CD8-positive, alpha-beta memory T cell (primary cell): ENCODE measurements at regions not wholly inside any gene's neighbourhood (a gene's known extent, or its start where the extent isn't known, plus 50 kb on each side); places are given as distances from the start of the nearest gene placed in this dataset.

Experiments used
- CTCF ChIA-PET: fragments of 350-600 bp; sonication (Branson Sonifier 250); formaldehyde crosslinking; loops from one replicate; lab custom pipeline; 2021; ENCODE audit warnings: antibody characterized with exemption; lab: Charles Lee
- POLR2A ChIA-PET: fragments of 350-600 bp; sonication (Branson Sonifier 250); formaldehyde crosslinking; loops from one replicate; lab custom pipeline; 2021; ENCODE audit warnings: antibody characterized with exemption; lab: Charles Lee
- DNase-seq, 5 donors: peaks; one replicate each; pipeline versions ENCODE4 v3.0.0 to v3.0.0-alpha.2; 2020 to 2022; ENCODE audit warnings: mixed read lengths in 1 of 5
- H3K27ac ChIP-seq: one replicate; pipeline ENCODE4 v1.7.0; 2013; ENCODE audit warnings: low read depth, mild to moderate bottlenecking, low read length, moderate library complexity
- H3K27me3 ChIP-seq: 2 replicates; pipeline ENCODE4 v1.7.0; 2013; ENCODE audit warnings: low read length, mild to moderate bottlenecking; ENCODE audit not compliant: insufficient read depth, poor library complexity, severe bottlenecking
- H3K36me3 ChIP-seq: 2 replicates; pipeline ENCODE4 v1.7.0; 2013; ENCODE audit warnings: mild to moderate bottlenecking, low read length, moderate library complexity; ENCODE audit not compliant: insufficient read depth
- H3K4me1 ChIP-seq: 2 replicates; pipeline ENCODE4 v1.7.0; 2013; ENCODE audit warnings: mild to moderate bottlenecking, low read length, moderate library complexity; ENCODE audit not compliant: insufficient read depth
- H3K4me3 ChIP-seq: 2 replicates; pipeline ENCODE4 v1.7.0; 2013; ENCODE audit warnings: mild to moderate bottlenecking, low read length
- H3K9me3 ChIP-seq: 2 replicates; pipeline ENCODE4 v1.7.0; 2013; ENCODE audit warnings: mild to moderate bottlenecking, low read length
- H3K27ac Mint-ChIP-seq, 8 donors: one replicate each; pipeline ENCODE4 v1.8.0; 2020 to 2021; ENCODE audit warnings: mixed read lengths in 8 of 8, mild to moderate bottlenecking in 6 of 8, inconsistent platforms in 3 of 8, moderate library complexity in 3 of 8
- H3K27me3 Mint-ChIP-seq, 2 donors: one replicate each; pipeline ENCODE4 v1.8.0; 2020 to 2021; ENCODE audit warnings: mixed read lengths in 2 of 2, mild to moderate bottlenecking in 1 of 2, moderate library complexity in 1 of 2
- H3K36me3 Mint-ChIP-seq, 3 donors: one replicate each; pipeline ENCODE4 v1.8.0; 2020 to 2021; ENCODE audit warnings: mixed read lengths in 3 of 3, inconsistent platforms in 1 of 3, mild to moderate bottlenecking in 1 of 3
- H3K4me1 Mint-ChIP-seq, 3 donors: one replicate each; pipeline ENCODE4 v1.8.0; 2020 to 2021; ENCODE audit warnings: mixed read lengths in 3 of 3, inconsistent platforms in 1 of 3, mild to moderate bottlenecking in 1 of 3
- H3K4me3 Mint-ChIP-seq, 7 donors: one replicate each; pipeline ENCODE4 v1.8.0; 2020 to 2021; ENCODE audit warnings: mixed read lengths in 7 of 7, mild to moderate bottlenecking in 6 of 7, moderate library complexity in 4 of 7, inconsistent platforms in 2 of 7
- H3K9me3 Mint-ChIP-seq, 5 donors: one replicate each; pipeline ENCODE4 v1.8.0; 2020 to 2022; ENCODE audit warnings: mixed read lengths in 5 of 5, mild to moderate bottlenecking in 3 of 5, moderate library complexity in 2 of 5, inconsistent platforms in 1 of 5

GRCh38 chr4:117814277-117815246 lies 219.7 kb upstream of the NDST3 start:
- ChIA-PET POLR2A (no interaction called here), CTCF (no interaction called here)
- H3K27me3 Mint-ChIP-seq: no peaks in the 10 kb centered on the region
- Histone ChIP-seq H3K27ac (no peak overlapping the region), H3K4me3 (no peak overlapping the region), H3K9me3 (no peaks in the 10 kb centered on the region), H3K27me3 (no peaks in the 10 kb centered on the region), H3K36me3 (no peaks in the 10 kb centered on the region), H3K4me1 (no peaks in the 10 kb centered on the region)
- DNase-seq: no peak
- no peaks in the 10 kb centered on the region for H3K36me3 Mint-ChIP-seq
- H3K27ac Mint-ChIP-seq: no peak overlapping the region
- peaks cover 0 to 13% (median 2%) of the 10 kb centered on the region in 5 donors for H3K9me3 Mint-ChIP-seq
- no peak overlapping the region for H3K4me3 Mint-ChIP-seq
- H3K4me1 Mint-ChIP-seq: no peaks in the 10 kb centered on the region

- ChIA-PET CTCF (no interaction called here), POLR2A (no interaction called here)
- Mint-ChIP-seq H3K36me3 (no peaks in the 10 kb centered on the region), H3K4me3 (no peak overlapping the region), H3K27ac (no peak overlapping the region), H3K27me3 (no peaks in the 10 kb centered on the region), H3K4me1 (no peaks in the 10 kb centered on the region), H3K9me3 (peaks cover 0 to 13% (median 2%) of the 10 kb centered on the region in 5 donors)
- Histone ChIP-seq H3K36me3 (no peaks in the 10 kb centered on the region), H3K27me3 (no peaks in the 10 kb centered on the region), H3K27ac (no peak overlapping the region), H3K4me1 (no peaks in the 10 kb centered on the region), H3K9me3 (no peaks in the 10 kb centered on the region), H3K4me3 (no peak overlapping the region)
- no peak for DNase-seq
These were observed 217.0 kb upstream of the NDST3 start for GRCh38 chr4:117817301-117817700.

GRCh38 chr4:117821834-117822233 lies 212.5 kb upstream of the NDST3 start:
- DNase-seq: no peak
- ChIA-PET POLR2A (no interaction called here), CTCF (no interaction called here)
- Mint-ChIP-seq H3K4me3 (no peak overlapping the region), H3K27me3 (no peaks in the 10 kb centered on the region), H3K4me1 (no peaks in the 10 kb centered on the region), H3K27ac (no peak overlapping the region), H3K9me3 (peaks cover 0 to 9% (median 0%) of the 10 kb centered on the region in 5 donors), H3K36me3 (no peaks in the 10 kb centered on the region)
- Histone ChIP-seq H3K27ac (no peak overlapping the region), H3K36me3 (no peaks in the 10 kb centered on the region), H3K27me3 (no peaks in the 10 kb centered on the region), H3K4me1 (no peaks in the 10 kb centered on the region), H3K4me3 (no peak overlapping the region), H3K9me3 (no peaks in the 10 kb centered on the region)

GRCh38 chr4:117823388-117823787 lies 210.9 kb upstream of the NDST3 start:
- CTCF ChIA-PET: no interaction called here
- no peak overlapping the region for H3K4me3 ChIP-seq

GRCh38 chr4:117825600-117825999 lies 208.7 kb upstream of the NDST3 start:
- no peak for DNase-seq
- Mint-ChIP-seq H3K4me3 (no peak overlapping the region), H3K27me3 (no peaks in the 10 kb centered on the region), H3K9me3 (peaks cover 0 to 7% (median 0%) of the 10 kb centered on the region in 5 donors), H3K4me1 (no peaks in the 10 kb centered on the region), H3K36me3 (no peaks in the 10 kb centered on the region), H3K27ac (no peak overlapping the region)
- ChIA-PET CTCF (no interaction called here), POLR2A (no interaction called here)
- H3K27ac ChIP-seq: no peak overlapping the region
- no peaks in the 10 kb centered on the region for H3K4me1 ChIP-seq
- H3K4me3 ChIP-seq: no peak overlapping the region
- no peaks in the 10 kb centered on the region for H3K9me3 ChIP-seq
- H3K36me3 ChIP-seq: no peaks in the 10 kb centered on the region
- no peaks in the 10 kb centered on the region for H3K27me3 ChIP-seq

More at GRCh38 chr4:117823388-117823787, 210.9 kb upstream of the NDST3 start:
- Mint-ChIP-seq H3K27me3 (no peaks in the 10 kb centered on the region), H3K36me3 (no peaks in the 10 kb centered on the region), H3K9me3 (peaks cover 0 to 9% (median 0%) of the 10 kb centered on the region in 5 donors), H3K4me3 (no peak overlapping the region), H3K27ac (no peak overlapping the region), H3K4me1 (no peaks in the 10 kb centered on the region)
- no peak for DNase-seq
- Histone ChIP-seq H3K4me1 (no peaks in the 10 kb centered on the region), H3K27ac (no peak overlapping the region), H3K27me3 (no peaks in the 10 kb centered on the region), H3K36me3 (no peaks in the 10 kb centered on the region), H3K9me3 (no peaks in the 10 kb centered on the region)
- POLR2A ChIA-PET: no interaction called here

- H3K27me3 ChIP-seq: no peaks in the 10 kb centered on the region
- H3K27ac Mint-ChIP-seq: no peak overlapping the region
- no peak for DNase-seq
- no peaks in the 10 kb centered on the region for H3K9me3 ChIP-seq
- no peaks in the 10 kb centered on the region for H3K4me1 ChIP-seq
- H3K4me1 Mint-ChIP-seq: no peaks in the 10 kb centered on the region
- H3K27ac ChIP-seq: no peak overlapping the region
- H3K4me3 Mint-ChIP-seq: no peak overlapping the region
- peaks cover 0 to 2% of the 10 kb centered on the region in 2 donors for H3K27me3 Mint-ChIP-seq
- no peak overlapping the region for H3K4me3 ChIP-seq
- H3K9me3 Mint-ChIP-seq: peaks cover 0 to 7% (median 1%) of the 10 kb centered on the region in 5 donors
- H3K36me3 ChIP-seq: no peaks in the 10 kb centered on the region
- CTCF ChIA-PET: no interaction called here
- H3K36me3 Mint-ChIP-seq: no peaks in the 10 kb centered on the region
- POLR2A ChIA-PET: no interaction called here
These were observed 203.1 kb upstream of the NDST3 start for GRCh38 chr4:117831060-117831683.

- H3K36me3 ChIP-seq: no peaks in the 10 kb centered on the region
- Mint-ChIP-seq H3K36me3 (no peaks in the 10 kb centered on the region), H3K27me3 (peaks cover 0 to 2% of the 10 kb centered on the region in 2 donors), H3K27ac (no peak overlapping the region), H3K4me3 (no peak overlapping the region), H3K4me1 (no peaks in the 10 kb centered on the region), H3K9me3 (peaks cover 0 to 7% (median 3%) of the 10 kb centered on the region in 5 donors)
- H3K4me1 ChIP-seq: no peaks in the 10 kb centered on the region
- H3K27me3 ChIP-seq: no peaks in the 10 kb centered on the region
- H3K27ac ChIP-seq: no peak overlapping the region
- CTCF ChIA-PET: no interaction called here
- H3K4me3 ChIP-seq: no peak overlapping the region
- POLR2A ChIA-PET: no interaction called here
- DNase-seq: no peak
- H3K9me3 ChIP-seq: no peaks in the 10 kb centered on the region
These were observed 198.7 kb upstream of the NDST3 start for GRCh38 chr4:117835566-117835965.

- H3K4me1 Mint-ChIP-seq: no peaks in the 10 kb centered on the region
- no peak for DNase-seq
- CTCF ChIA-PET: no interaction called here
- Histone ChIP-seq H3K4me1 (no peaks in the 10 kb centered on the region), H3K36me3 (no peaks in the 10 kb centered on the region), H3K4me3 (no peak overlapping the region), H3K27me3 (no peaks in the 10 kb centered on the region), H3K9me3 (no peaks in the 10 kb centered on the region), H3K27ac (no peak overlapping the region)
- peaks cover 0 to 2% of the 10 kb centered on the region in 2 donors for H3K27me3 Mint-ChIP-seq
- H3K4me3 Mint-ChIP-seq: no peak overlapping the region
- POLR2A ChIA-PET: no interaction called here
- H3K9me3 Mint-ChIP-seq: peaks cover 0 to 8% (median 2%) of the 10 kb centered on the region in 5 donors
- H3K36me3 Mint-ChIP-seq: no peaks in the 10 kb centered on the region
- H3K27ac Mint-ChIP-seq: no peak overlapping the region
These were observed 189.7 kb upstream of the NDST3 start for GRCh38 chr4:117844594-117844993.
